Vagina (tissue), 2 donors: ENCODE measurements at regions not wholly inside any gene's neighbourhood (a gene's known extent, or its start where the extent isn't known, plus 50 kb on each side); places are given as distances from the start of the nearest gene placed in this dataset.
"Not testable (repeated sequence)": the region's sequence is repeated elsewhere in the genome, so short reads cannot be mapped to it uniquely, and the experiment has no call there.

Source experiments
- DNase-seq, 2 donors: peaks; one replicate each; pipeline ENCODE4 v3.0.0-alpha.2; 2017; ENCODE audit errors: extremely low spot score in 2 of 2
- H3K27ac ChIP-seq: fragments of 200-600 bp; sonication (generic); one replicate; pipeline ENCODE4 v1.5.1; 2019
- H3K27me3 ChIP-seq: fragments of 200-600 bp; sonication (generic); one replicate; pipeline ENCODE4 v1.5.1; 2019
- H3K36me3 ChIP-seq, 2 donors: fragments of 200-600 bp; sonication (generic); one replicate each; pipeline ENCODE4 v1.5.1; 2017 to 2019
- H3K4me1 ChIP-seq: fragments of 200-600 bp; sonication (generic); one replicate; pipeline ENCODE4 v1.5.1; 2019
- H3K4me3 ChIP-seq, 2 donors: fragments of 200-600 bp; sonication (generic); 1 replicate in 1 of 2; 2 replicates in 1 of 2; pipeline ENCODE4 v1.5.1; 2016 to 2019
- H3K9me3 ChIP-seq: fragments of 200-600 bp; sonication (generic); one replicate; pipeline ENCODE4 v1.5.1; 2019
- POLR2A ChIP-seq, 2 donors: fragments of 450-650 bp; IDR thresholded peaks; one replicate each; pipeline ENCODE4 v1.6.1; 2017; ENCODE audit warnings: antibody characterized with exemption in 2 of 2, mild to moderate bottlenecking in 2 of 2, moderate library complexity in 2 of 2
- POLR2AphosphoS5 ChIP-seq, 2 donors: sonication (generic); formaldehyde crosslinking; IDR thresholded peaks; one replicate each; pipeline ENCODE4 v1.9.0; 2017; ENCODE audit warnings: antibody characterized with exemption in 2 of 2, mild to moderate bottlenecking in 2 of 2, low read depth in 1 of 2; ENCODE audit not compliant: insufficient read depth in 1 of 2
- intact Hi-C: fragments of 100-400 bp; cut with DNase I; formaldehyde crosslinking; loops from one replicate; pipeline ENCODE4 v1.15.1; 2023
- TF ChIP-seq, protein P1 (sequence below), 3 experiments: fragments of 450-650 bp in 2 of 3; fragments of 200-600 bp in 1 of 3; sonication (generic) in 1 of 3; IDR thresholded peaks; one replicate each; pipeline ENCODE4 v1.5.1; 2017 to 2019; ENCODE audit warnings: antibody characterized with exemption in 3 of 3, mild to moderate bottlenecking in 2 of 3, moderate library complexity in 2 of 3

DNA sequence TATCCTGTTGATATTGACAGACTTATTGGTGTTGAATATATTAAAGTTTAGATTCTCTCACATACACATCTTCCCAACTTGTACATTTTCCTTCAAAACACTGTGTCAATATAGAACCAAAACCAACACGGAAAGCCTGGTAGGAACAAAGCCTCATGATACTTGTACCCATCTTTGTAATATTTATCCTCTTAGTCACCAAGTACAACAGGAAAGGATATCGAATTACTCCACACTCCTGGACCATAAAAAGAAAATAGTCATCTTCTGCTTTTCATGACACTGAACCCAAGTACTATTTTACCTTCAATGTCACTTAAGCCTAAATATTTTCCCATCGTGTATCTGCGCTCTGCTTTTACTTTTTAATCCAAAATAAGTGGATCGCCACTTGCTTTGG is 702.9 kb upstream of the PCDH9 start:
- no peak overlapping the region for H3K27ac ChIP-seq
- H3K27me3 ChIP-seq: no peaks in the 10 kb centered on the region
- TF ChIP-seq, protein P1, sequence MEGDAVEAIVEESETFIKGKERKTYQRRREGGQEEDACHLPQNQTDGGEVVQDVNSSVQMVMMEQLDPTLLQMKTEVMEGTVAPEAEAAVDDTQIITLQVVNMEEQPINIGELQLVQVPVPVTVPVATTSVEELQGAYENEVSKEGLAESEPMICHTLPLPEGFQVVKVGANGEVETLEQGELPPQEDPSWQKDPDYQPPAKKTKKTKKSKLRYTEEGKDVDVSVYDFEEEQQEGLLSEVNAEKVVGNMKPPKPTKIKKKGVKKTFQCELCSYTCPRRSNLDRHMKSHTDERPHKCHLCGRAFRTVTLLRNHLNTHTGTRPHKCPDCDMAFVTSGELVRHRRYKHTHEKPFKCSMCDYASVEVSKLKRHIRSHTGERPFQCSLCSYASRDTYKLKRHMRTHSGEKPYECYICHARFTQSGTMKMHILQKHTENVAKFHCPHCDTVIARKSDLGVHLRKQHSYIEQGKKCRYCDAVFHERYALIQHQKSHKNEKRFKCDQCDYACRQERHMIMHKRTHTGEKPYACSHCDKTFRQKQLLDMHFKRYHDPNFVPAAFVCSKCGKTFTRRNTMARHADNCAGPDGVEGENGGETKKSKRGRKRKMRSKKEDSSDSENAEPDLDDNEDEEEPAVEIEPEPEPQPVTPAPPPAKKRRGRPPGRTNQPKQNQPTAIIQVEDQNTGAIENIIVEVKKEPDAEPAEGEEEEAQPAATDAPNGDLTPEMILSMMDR (IDR thresholded peaks at IDR 0.05): no peak
- TF ChIP-seq POLR2A (IDR thresholded peaks at IDR 0.05): no peak
- no peak for TF ChIP-seq POLR2AphosphoS5 (IDR thresholded peaks at IDR 0.05; ENCODE audit: insufficient read depth in 1 of 2, low read depth in 1 of 2)
- H3K36me3 ChIP-seq: no peaks in the 10 kb centered on the region
- no peak overlapping the region for H3K4me3 ChIP-seq
- no peaks in the 10 kb centered on the region for H3K9me3 ChIP-seq
- intact Hi-C loops: no loop called here
- H3K4me1 ChIP-seq: no peaks in the 10 kb centered on the region
- no peak for DNase-seq

GRCh38 chr13:67917291-67917987 is 687.3 kb upstream of the PCDH9 start:
- intact Hi-C loops: no loop called here
- Histone ChIP-seq H3K27me3 (no peaks in the 10 kb centered on the region), H3K4me3 (no peak overlapping the region), H3K27ac (no peak overlapping the region), H3K9me3 (no peaks in the 10 kb centered on the region), H3K4me1 (no peaks in the 10 kb centered on the region), H3K36me3 (no peaks in the 10 kb centered on the region)
- no peak for DNase-seq
- TF ChIP-seq POLR2A (IDR thresholded peaks at IDR 0.05) (no peak), POLR2AphosphoS5 (IDR thresholded peaks at IDR 0.05; ENCODE audit: insufficient read depth in 1 of 2, low read depth in 1 of 2) (no peak)
- TF ChIP-seq, protein P1 (IDR thresholded peaks at IDR 0.05): no peak

- Histone ChIP-seq H3K36me3 (no peaks in the 10 kb centered on the region), H3K4me3 (no peak overlapping the region), H3K27ac (no peak overlapping the region), H3K9me3 (no peaks in the 10 kb centered on the region), H3K4me1 (no peaks in the 10 kb centered on the region), H3K27me3 (no peaks in the 10 kb centered on the region)
- intact Hi-C loops: no loop called here
- DNase-seq: no peak
- TF ChIP-seq POLR2AphosphoS5 (IDR thresholded peaks at IDR 0.05; ENCODE audit: insufficient read depth in 1 of 2, low read depth in 1 of 2) (no peak), POLR2A (IDR thresholded peaks at IDR 0.05) (no peak)
- TF ChIP-seq, protein P1 (IDR thresholded peaks at IDR 0.05): no peak
These were observed 686.5 kb upstream of the PCDH9 start for GRCh38 chr13:67916650-67917049.

DNA sequence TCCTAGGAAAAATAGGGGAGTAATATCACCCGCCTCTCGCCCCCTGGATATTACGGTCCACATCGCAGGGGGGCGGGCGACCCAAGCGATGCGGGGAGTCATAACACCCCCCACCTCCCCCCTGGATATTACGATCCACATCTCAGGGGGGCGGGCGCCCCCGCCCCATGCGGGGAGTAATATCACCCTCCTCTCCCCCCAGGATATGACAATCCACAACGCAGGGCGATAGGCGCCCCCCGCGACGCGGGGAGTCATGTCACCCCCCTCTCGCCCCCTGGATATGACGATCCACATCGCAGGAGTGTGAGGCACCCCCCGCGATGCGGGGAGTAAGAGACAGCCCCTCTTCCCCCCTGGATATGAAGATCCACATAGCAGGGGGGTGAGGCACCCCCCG is 684.4 kb upstream of the PCDH9 start:
- Histone ChIP-seq H3K4me3 (no peak overlapping the region), H3K27ac (no peak overlapping the region), H3K9me3 (no peaks in the 10 kb centered on the region), H3K4me1 (no peaks in the 10 kb centered on the region), H3K36me3 (no peaks in the 10 kb centered on the region), H3K27me3 (no peaks in the 10 kb centered on the region)
- TF ChIP-seq, protein P1 (IDR thresholded peaks at IDR 0.05): no peak
- TF ChIP-seq POLR2AphosphoS5 (IDR thresholded peaks at IDR 0.05; ENCODE audit: insufficient read depth in 1 of 2, low read depth in 1 of 2) (no peak), POLR2A (IDR thresholded peaks at IDR 0.05) (no peak)
- intact Hi-C loops: no loop called here
- no peak for DNase-seq

GRCh38 chr13:67902960-67903359 is 672.8 kb upstream of the PCDH9 start:
- DNase-seq, intact Hi-C loops, H3K4me1 ChIP-seq, H3K27ac ChIP-seq, H3K4me3 ChIP-seq, H3K27me3 ChIP-seq, H3K9me3 ChIP-seq, H3K36me3 ChIP-seq: not testable (repeated sequence)
